ENCODE measurements at regions not wholly inside any gene's neighbourhood (a gene's known extent, or its start where the extent isn't known, plus 50 kb on each side); places are given as distances from the start of the nearest gene placed in this dataset.

- no peak overlapping the region for H3K27ac Mint-ChIP-seq
- WGBS (ENCODE audit: insufficient coverage) = 49% methylated on average over 4 of the region's 4 CpGs
- no peaks in the 10 kb centered on the region for H3K4me1 Mint-ChIP-seq
- Histone ChIP-seq H3K4me1 (ENCODE audit: control insufficient read depth in 1 of 2, insufficient read depth in 2 of 2, low read length in 2 of 2) (no peaks in the 10 kb centered on the region), H3K9ac (ENCODE audit: insufficient read depth, low read length, poor library complexity, severe bottlenecking) (no peak overlapping the region), H2AFZ (ENCODE audit: insufficient read depth, low read depth, low read length, poor library complexity, severe bottlenecking) (no peak overlapping the region), H3K4me3 (replicated peaks in 1 of 3; ENCODE audit: low read depth in 2 of 3, low read length in 3 of 3) (no peak overlapping the region), H3K27me3 (ENCODE audit: control insufficient read depth in 2 of 2, insufficient read depth in 2 of 2, low read length in 2 of 2) (no peaks in the 10 kb centered on the region), H4K20me1 (ENCODE audit: insufficient read depth, low read length) (no peaks in the 10 kb centered on the region), H3K79me2 (ENCODE audit: insufficient read depth, low read length) (no peaks in the 10 kb centered on the region), H3K36me3 (replicated peaks in 1 of 2; ENCODE audit: control insufficient read depth in 1 of 2, insufficient read depth in 2 of 2, low read length in 2 of 2) (no peaks in the 10 kb centered on the region), H3K9me3 (replicated peaks in 1 of 2; ENCODE audit: control insufficient read depth in 1 of 2, insufficient read depth in 1 of 2, low read length in 2 of 2) (peaks cover 0 to 4% of the 10 kb centered on the region in 2 donors), H3K4me2 (replicated peaks; ENCODE audit: extremely low read depth, low read length, poor library complexity, severe bottlenecking) (no peak overlapping the region), H3K27ac (ENCODE audit: low read depth in 1 of 2, low read length in 2 of 2) (no peak overlapping the region)
- no peak for DNase-seq
- TF ChIP-seq, protein P1, sequence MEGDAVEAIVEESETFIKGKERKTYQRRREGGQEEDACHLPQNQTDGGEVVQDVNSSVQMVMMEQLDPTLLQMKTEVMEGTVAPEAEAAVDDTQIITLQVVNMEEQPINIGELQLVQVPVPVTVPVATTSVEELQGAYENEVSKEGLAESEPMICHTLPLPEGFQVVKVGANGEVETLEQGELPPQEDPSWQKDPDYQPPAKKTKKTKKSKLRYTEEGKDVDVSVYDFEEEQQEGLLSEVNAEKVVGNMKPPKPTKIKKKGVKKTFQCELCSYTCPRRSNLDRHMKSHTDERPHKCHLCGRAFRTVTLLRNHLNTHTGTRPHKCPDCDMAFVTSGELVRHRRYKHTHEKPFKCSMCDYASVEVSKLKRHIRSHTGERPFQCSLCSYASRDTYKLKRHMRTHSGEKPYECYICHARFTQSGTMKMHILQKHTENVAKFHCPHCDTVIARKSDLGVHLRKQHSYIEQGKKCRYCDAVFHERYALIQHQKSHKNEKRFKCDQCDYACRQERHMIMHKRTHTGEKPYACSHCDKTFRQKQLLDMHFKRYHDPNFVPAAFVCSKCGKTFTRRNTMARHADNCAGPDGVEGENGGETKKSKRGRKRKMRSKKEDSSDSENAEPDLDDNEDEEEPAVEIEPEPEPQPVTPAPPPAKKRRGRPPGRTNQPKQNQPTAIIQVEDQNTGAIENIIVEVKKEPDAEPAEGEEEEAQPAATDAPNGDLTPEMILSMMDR (IDR thresholded peaks at IDR 0.05) = no peak
- H3K4me3 Mint-ChIP-seq = no peak overlapping the region
- no peaks in the 10 kb centered on the region for H3K27me3 Mint-ChIP-seq (ENCODE audit: low read depth in 3 of 3)
- H3K36me3 Mint-ChIP-seq = no peaks in the 10 kb centered on the region
- H3K9me3 Mint-ChIP-seq = peaks cover 0 to 8% (median 3%) of the 10 kb centered on the region in 7 donors
- intact Hi-C loops (cut with micrococcal nuclease) = no loop called here
Observed at GRCh38 chr20:12687476-12687875, 321.3 kb upstream of the SPTLC3 start.

DNA sequence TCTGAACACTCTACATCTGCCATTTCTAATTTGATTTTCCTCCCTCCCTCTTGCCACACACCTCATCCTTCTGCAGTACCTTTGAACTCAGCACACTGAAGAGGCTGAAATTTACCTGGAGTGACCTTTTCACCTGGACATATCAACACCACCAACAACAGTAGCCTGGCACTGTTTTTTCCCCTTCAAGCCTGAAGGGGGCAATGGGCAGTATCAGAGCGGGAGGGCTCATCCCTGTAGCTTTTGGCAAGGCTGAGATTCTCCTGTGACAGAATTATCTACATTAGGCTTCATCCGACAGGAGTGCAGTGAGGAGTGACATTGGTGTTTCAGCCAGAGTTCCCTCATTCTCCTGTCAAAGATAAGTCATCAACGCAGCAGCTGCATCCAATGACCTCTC lies 312.8 kb upstream of the SPTLC3 start:
- Histone ChIP-seq H3K4me2 (replicated peaks; ENCODE audit: extremely low read depth, low read length, poor library complexity, severe bottlenecking) (no peak overlapping the region), H3K79me2 (ENCODE audit: insufficient read depth, low read length) (no peaks in the 10 kb centered on the region), H3K9me3 (replicated peaks in 1 of 2; ENCODE audit: control insufficient read depth in 1 of 2, insufficient read depth in 1 of 2, low read length in 2 of 2) (peaks cover 0 to 3% of the 10 kb centered on the region in 2 donors), H3K4me1 (ENCODE audit: control insufficient read depth in 1 of 2, insufficient read depth in 2 of 2, low read length in 2 of 2) (no peaks in the 10 kb centered on the region), H3K36me3 (replicated peaks in 1 of 2; ENCODE audit: control insufficient read depth in 1 of 2, insufficient read depth in 2 of 2, low read length in 2 of 2) (no peaks in the 10 kb centered on the region), H3K27me3 (ENCODE audit: control insufficient read depth in 2 of 2, insufficient read depth in 2 of 2, low read length in 2 of 2) (no peaks in the 10 kb centered on the region), H3K4me3 (replicated peaks in 1 of 3; ENCODE audit: low read depth in 2 of 3, low read length in 3 of 3) (no peak overlapping the region), H4K20me1 (ENCODE audit: insufficient read depth, low read length) (no peaks in the 10 kb centered on the region), H3K27ac (ENCODE audit: low read depth in 1 of 2, low read length in 2 of 2) (no peak overlapping the region), H3K9ac (ENCODE audit: insufficient read depth, low read length, poor library complexity, severe bottlenecking) (no peak overlapping the region), H2AFZ (ENCODE audit: insufficient read depth, low read depth, low read length, poor library complexity, severe bottlenecking) (no peak overlapping the region)
- no peak overlapping the region for H3K4me3 Mint-ChIP-seq
- intact Hi-C loops (cut with micrococcal nuclease) = no loop called here
- H3K4me1 Mint-ChIP-seq = no peaks in the 10 kb centered on the region
- no peak for DNase-seq
- TF ChIP-seq, protein P1 (IDR thresholded peaks at IDR 0.05) = no peak
- WGBS (ENCODE audit: insufficient coverage) = 85% methylated on average over 2 of the region's 3 CpGs
- peaks cover 0 to 9% (median 2%) of the 10 kb centered on the region in 7 donors for H3K9me3 Mint-ChIP-seq
- H3K27ac Mint-ChIP-seq = no peak overlapping the region
- no peaks in the 10 kb centered on the region for H3K27me3 Mint-ChIP-seq (ENCODE audit: low read depth in 3 of 3)
- no peaks in the 10 kb centered on the region for H3K36me3 Mint-ChIP-seq

Data from CD14-positive monocyte (primary cell).